Vagina (tissue), 2 donors: ENCODE measurements at regions not wholly inside any gene's neighbourhood (a gene's known extent, or its start where the extent isn't known, plus 50 kb on each side); places are given as distances from the start of the nearest gene placed in this dataset.

Experiments used
- CTCF ChIP-seq, 3 experiments: fragments of 450-650 bp in 2 of 3; fragments of 200-600 bp in 1 of 3; sonication (generic) in 1 of 3; IDR thresholded peaks; one replicate each; pipeline ENCODE4 v1.5.1; 2017 to 2019; ENCODE audit warnings: antibody characterized with exemption in 3 of 3, mild to moderate bottlenecking in 2 of 3, moderate library complexity in 2 of 3
- POLR2A ChIP-seq, 2 donors: fragments of 450-650 bp; IDR thresholded peaks; one replicate each; pipeline ENCODE4 v1.6.1; 2017; ENCODE audit warnings: antibody characterized with exemption in 2 of 2, mild to moderate bottlenecking in 2 of 2, moderate library complexity in 2 of 2

- no peak for TF ChIP-seq CTCF (IDR thresholded peaks at IDR 0.05)
- TF ChIP-seq POLR2A (IDR thresholded peaks at IDR 0.05) = no peak
These were observed 1115.1 kb upstream of the CNTN5 start for GRCh38 chr11:97905671-97906070.
